ENCODE measurements at regions not wholly inside any gene's neighbourhood (a gene's known extent, or its start where the extent isn't known, plus 50 kb on each side); places are given as distances from the start of the nearest gene placed in this dataset.

GRCh38 chr22:49629586-49630447 is 197.9 kb downstream of the BRD1 start:
- DNase-seq (ENCODE audit: insufficient read length, low spot score) (no peak), FAIRE-seq (no peak)
- no peak for TF ChIP-seq POLR2AphosphoS5 (IDR thresholded peaks at IDR 0.05; ENCODE audit: low read depth, low read length)
- no peak for TF ChIP-seq PAX5 (IDR thresholded peaks at IDR 0.05; ENCODE audit: insufficient read depth, low read length, severe bottlenecking)
- no peak for TF ChIP-seq SPI1 (IDR thresholded peaks at IDR 0.05; ENCODE audit: low read depth, low read length)
- no peak for TF ChIP-seq TAF1 (IDR thresholded peaks at IDR 0.05; ENCODE audit: low read depth, low read length)
- TF ChIP-seq POLR2A (IDR thresholded peaks at IDR 0.05; ENCODE audit: low read depth, low read length) = no peak
- no peak for TF ChIP-seq POU2F2 (IDR thresholded peaks at IDR 0.05; ENCODE audit: low read depth, low read length)

- TF ChIP-seq SPI1 (IDR thresholded peaks at IDR 0.05; ENCODE audit: low read depth, low read length) = no peak
- no peak for TF ChIP-seq TAF1 (IDR thresholded peaks at IDR 0.05; ENCODE audit: low read depth, low read length)
- TF ChIP-seq POLR2AphosphoS5 (IDR thresholded peaks at IDR 0.05; ENCODE audit: low read depth, low read length) = no peak
- TF ChIP-seq PAX5 (IDR thresholded peaks at IDR 0.05; ENCODE audit: insufficient read depth, low read length, severe bottlenecking) = no peak
- no peak for TF ChIP-seq POU2F2 (IDR thresholded peaks at IDR 0.05; ENCODE audit: low read depth, low read length)
- TF ChIP-seq POLR2A (IDR thresholded peaks at IDR 0.05; ENCODE audit: low read depth, low read length) = no peak
- DNase-seq (ENCODE audit: insufficient read length, low spot score) (no peak), FAIRE-seq (no peak)
These were observed 198.5 kb downstream of the BRD1 start for GRCh38 chr22:49629261-49629570.

GRCh38 chr22:49628391-49629260 is 199.0 kb downstream of the BRD1 start:
- FAIRE-seq (no peak), DNase-seq (ENCODE audit: insufficient read length, low spot score) (no peak)
- TF ChIP-seq PAX5 (IDR thresholded peaks at IDR 0.05; ENCODE audit: insufficient read depth, low read length, severe bottlenecking) (no peak), POLR2AphosphoS5 (IDR thresholded peaks at IDR 0.05; ENCODE audit: low read depth, low read length) (no peak), POU2F2 (IDR thresholded peaks at IDR 0.05; ENCODE audit: low read depth, low read length) (no peak), TAF1 (IDR thresholded peaks at IDR 0.05; ENCODE audit: low read depth, low read length) (no peak), SPI1 (IDR thresholded peaks at IDR 0.05; ENCODE audit: low read depth, low read length) (no peak)

GRCh38 chr22:49627217-49628181 is 200.2 kb downstream of the BRD1 start:
- TF ChIP-seq POLR2AphosphoS5 (IDR thresholded peaks at IDR 0.05; ENCODE audit: low read depth, low read length) (no peak), SPI1 (IDR thresholded peaks at IDR 0.05; ENCODE audit: low read depth, low read length) (no peak), POU2F2 (IDR thresholded peaks at IDR 0.05; ENCODE audit: low read depth, low read length) (no peak), TAF1 (IDR thresholded peaks at IDR 0.05; ENCODE audit: low read depth, low read length) (no peak), POLR2A (IDR thresholded peaks at IDR 0.05; ENCODE audit: low read depth, low read length) (no peak), PAX5 (IDR thresholded peaks at IDR 0.05; ENCODE audit: insufficient read depth, low read length, severe bottlenecking) (no peak)
- no peak for FAIRE-seq
- DNase-seq (ENCODE audit: insufficient read length, low spot score) = no peak

- no peak for DNase-seq (ENCODE audit: insufficient read length, low spot score)
- TF ChIP-seq POLR2AphosphoS5 (IDR thresholded peaks at IDR 0.05; ENCODE audit: low read depth, low read length) = no peak
- TF ChIP-seq POU2F2 (IDR thresholded peaks at IDR 0.05; ENCODE audit: low read depth, low read length) = no peak
- no peak for TF ChIP-seq POLR2A (IDR thresholded peaks at IDR 0.05; ENCODE audit: low read depth, low read length)
- TF ChIP-seq SPI1 (IDR thresholded peaks at IDR 0.05; ENCODE audit: low read depth, low read length) = no peak
- TF ChIP-seq TAF1 (IDR thresholded peaks at IDR 0.05; ENCODE audit: low read depth, low read length) = no peak
- no peak for FAIRE-seq
These were observed 201.1 kb downstream of the BRD1 start for GRCh38 chr22:49626361-49627216.

GRCh38 chr22:49624421-49625177 is 203.1 kb downstream of the BRD1 start:
- no peak for DNase-seq (ENCODE audit: insufficient read length, low spot score)
- FAIRE-seq = no peak
- TF ChIP-seq POLR2A (IDR thresholded peaks at IDR 0.05; ENCODE audit: low read depth, low read length) = no peak
- TF ChIP-seq POU2F2 (IDR thresholded peaks at IDR 0.05; ENCODE audit: low read depth, low read length) = no peak
- no peak for TF ChIP-seq TAF1 (IDR thresholded peaks at IDR 0.05; ENCODE audit: low read depth, low read length)
- no peak for TF ChIP-seq PAX5 (IDR thresholded peaks at IDR 0.05; ENCODE audit: insufficient read depth, low read length, severe bottlenecking)
- no peak for TF ChIP-seq POLR2AphosphoS5 (IDR thresholded peaks at IDR 0.05; ENCODE audit: low read depth, low read length)

GRCh38 chr22:49623715-49624114 is 204.0 kb downstream of the BRD1 start:
- FAIRE-seq = no peak
- DNase-seq (ENCODE audit: insufficient read length, low spot score) = no peak
- TF ChIP-seq SPI1 (IDR thresholded peaks at IDR 0.05; ENCODE audit: low read depth, low read length) (no peak), TAF1 (IDR thresholded peaks at IDR 0.05; ENCODE audit: low read depth, low read length) (no peak), PAX5 (IDR thresholded peaks at IDR 0.05; ENCODE audit: insufficient read depth, low read length, severe bottlenecking) (no peak)

GRCh38 chr22:49623176-49623575 is 204.5 kb downstream of the BRD1 start:
- no peak for TF ChIP-seq PAX5 (IDR thresholded peaks at IDR 0.05; ENCODE audit: insufficient read depth, low read length, severe bottlenecking)
- no peak for TF ChIP-seq POLR2AphosphoS5 (IDR thresholded peaks at IDR 0.05; ENCODE audit: low read depth, low read length)
- no peak for TF ChIP-seq POLR2A (IDR thresholded peaks at IDR 0.05; ENCODE audit: low read depth, low read length)
- TF ChIP-seq SPI1 (IDR thresholded peaks at IDR 0.05; ENCODE audit: low read depth, low read length) = no peak
- no peak for TF ChIP-seq TAF1 (IDR thresholded peaks at IDR 0.05; ENCODE audit: low read depth, low read length)
- no peak for TF ChIP-seq POU2F2 (IDR thresholded peaks at IDR 0.05; ENCODE audit: low read depth, low read length)
- FAIRE-seq (no peak), DNase-seq (ENCODE audit: insufficient read length, low spot score) (no peak)

Data from GM12891 (cell line).